GM21529 (cell line): ENCODE measurements at regions not wholly inside any gene's neighbourhood (a gene's known extent, or its start where the extent isn't known, plus 50 kb on each side); places are given as distances from the start of the nearest gene placed in this dataset.
"Not testable (repeated sequence)": the region's sequence is repeated elsewhere in the genome, so short reads cannot be mapped to it uniquely, and the experiment has no call there.

Experiments used
- ATAC-seq: cut with Tn5 transposase; IDR thresholded peaks from one replicate; pipeline ENCODE4 v1.9.1; 2021; ENCODE audit not compliant: unreplicated experiment

DNA sequence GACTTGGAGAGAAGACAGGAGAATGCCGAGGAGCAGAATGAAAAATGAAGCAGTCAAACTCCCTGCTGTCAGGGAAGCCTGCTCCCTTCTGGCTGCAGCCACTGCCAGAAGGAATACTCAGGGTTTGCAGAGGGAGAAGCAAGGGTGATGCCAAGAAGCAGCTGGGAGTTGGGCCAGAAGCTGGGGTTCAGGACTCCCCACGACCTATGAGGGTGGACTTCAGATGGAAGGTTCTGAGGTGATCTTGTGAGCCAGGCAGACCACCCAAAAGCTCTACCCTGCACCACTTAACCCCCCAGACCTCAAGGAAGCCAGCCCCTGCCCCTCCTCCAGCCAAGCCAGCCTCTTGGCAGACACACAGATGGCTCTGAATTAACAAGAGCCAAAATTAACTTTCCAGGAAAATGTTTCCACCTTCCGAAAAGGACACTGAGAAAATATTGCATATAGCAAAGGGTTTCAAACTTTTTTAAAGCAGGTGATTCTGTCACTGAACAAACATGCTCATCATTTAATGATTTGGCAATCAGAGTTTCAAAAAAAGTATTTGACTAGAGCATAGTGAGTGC, 126.0 kb upstream of the ERCC4 start:
- no peak for ATAC-seq

- no peak for ATAC-seq
These were observed 124.8 kb upstream of the ERCC4 start for GRCh38 chr16:13795131-13795530.

- no peak for ATAC-seq
These were observed 122.2 kb upstream of the ERCC4 start for GRCh38 chr16:13797718-13798117.

- ATAC-seq = no peak
These were observed 121.7 kb upstream of the ERCC4 start for GRCh38 chr16:13798211-13798610.

- ATAC-seq = no peak
These were observed 116.0 kb upstream of the ERCC4 start for GRCh38 chr16:13803974-13804373.

- no peak for ATAC-seq
These were observed 114.0 kb upstream of the ERCC4 start for GRCh38 chr16:13805951-13806350.

DNA sequence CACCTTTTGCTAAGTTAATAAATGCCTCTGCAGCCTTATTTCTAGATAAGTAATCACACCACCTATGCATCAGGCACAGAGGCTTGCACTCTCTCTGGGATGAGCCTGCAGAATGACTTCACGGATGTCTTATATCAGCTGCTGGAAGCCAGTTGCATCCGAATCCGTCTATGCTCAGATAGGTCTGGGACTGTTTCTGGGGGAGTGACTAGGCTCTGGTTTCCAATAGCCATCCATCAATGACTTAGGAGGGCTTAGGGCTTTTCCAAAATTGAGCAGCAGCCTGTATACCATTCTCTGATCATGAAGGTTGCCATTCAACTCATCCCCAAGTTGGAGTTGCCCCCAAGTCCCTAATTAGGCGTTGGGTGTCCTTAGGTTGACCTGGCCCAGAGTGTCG, 113.3 kb upstream of the ERCC4 start:
- ATAC-seq = no peak

GRCh38 chr16:13808102-13808501, 111.9 kb upstream of the ERCC4 start:
- no peak for ATAC-seq

DNA sequence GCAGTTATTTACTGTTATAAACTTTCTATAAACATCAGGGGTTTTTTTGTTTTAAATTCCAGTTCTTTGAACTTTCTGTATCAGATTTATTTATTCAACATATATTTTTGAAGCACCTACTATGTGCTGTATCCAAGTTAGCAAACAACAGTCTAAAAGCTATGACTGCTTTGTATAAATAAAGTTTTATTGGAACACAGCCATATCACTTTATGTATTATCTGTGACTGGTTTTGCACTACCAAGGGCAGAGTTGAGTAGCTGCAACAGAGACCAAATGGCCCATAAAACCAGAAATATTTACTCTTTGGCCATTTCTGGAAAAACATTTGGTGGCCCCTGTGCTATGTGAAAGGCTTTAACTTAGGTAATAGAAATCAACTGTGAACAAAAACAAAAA, 110.2 kb upstream of the ERCC4 start:
- ATAC-seq = no peak

- no peak for ATAC-seq
These were observed 108.1 kb upstream of the ERCC4 start for GRCh38 chr16:13811834-13812233.

- ATAC-seq = no peak
These were observed 103.3 kb upstream of the ERCC4 start for GRCh38 chr16:13816701-13817100.

DNA sequence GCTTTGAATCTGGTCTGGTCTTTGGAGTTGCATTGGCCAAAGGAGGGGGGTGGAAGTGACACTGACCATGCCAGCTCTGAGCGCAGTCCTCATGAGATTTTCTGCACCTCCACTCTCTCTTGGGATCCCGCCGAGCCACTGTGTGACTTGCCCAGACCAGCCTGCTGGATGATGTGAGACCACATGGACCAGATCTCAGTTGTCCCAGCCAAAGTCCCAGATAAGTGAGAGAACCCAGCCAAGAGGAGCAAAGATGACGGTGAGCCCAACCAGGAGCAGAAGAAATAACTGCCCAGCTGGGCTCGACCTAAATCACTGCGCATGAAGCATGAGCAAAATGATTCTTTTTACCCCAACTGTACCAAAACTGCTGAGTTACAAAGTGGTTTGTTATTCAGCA, 96.5 kb upstream of the ERCC4 start:
- ATAC-seq = no peak

DNA sequence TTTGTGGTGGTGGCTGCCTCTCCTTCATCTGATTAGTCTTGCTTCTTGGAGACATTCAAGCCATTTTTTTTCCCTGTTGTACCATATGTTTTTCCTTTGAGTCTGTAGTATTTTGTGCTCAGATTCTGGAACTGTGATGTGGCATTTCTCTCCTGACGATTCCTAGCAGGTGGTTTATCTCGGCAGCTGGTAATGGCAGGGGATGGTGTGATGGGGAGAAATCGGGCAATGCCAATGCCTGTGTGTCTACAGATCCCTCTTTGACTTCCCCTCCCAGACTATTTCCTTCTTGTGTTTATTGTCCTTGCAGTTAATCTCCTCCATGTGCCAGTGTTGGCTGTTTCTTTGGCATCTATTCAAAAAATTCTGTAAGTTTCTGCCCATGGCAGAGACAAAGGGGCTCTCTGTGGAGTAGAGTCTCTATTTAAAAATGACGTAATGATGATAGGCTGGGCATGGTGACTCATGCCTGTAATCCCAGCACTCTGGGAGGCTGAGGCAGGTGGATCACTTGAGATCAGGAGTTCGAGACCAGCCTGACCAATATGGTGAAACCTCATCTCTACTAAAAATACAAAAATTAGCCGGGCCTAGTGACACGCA, 90.2 kb upstream of the ERCC4 start:
- ATAC-seq = no peak

DNA sequence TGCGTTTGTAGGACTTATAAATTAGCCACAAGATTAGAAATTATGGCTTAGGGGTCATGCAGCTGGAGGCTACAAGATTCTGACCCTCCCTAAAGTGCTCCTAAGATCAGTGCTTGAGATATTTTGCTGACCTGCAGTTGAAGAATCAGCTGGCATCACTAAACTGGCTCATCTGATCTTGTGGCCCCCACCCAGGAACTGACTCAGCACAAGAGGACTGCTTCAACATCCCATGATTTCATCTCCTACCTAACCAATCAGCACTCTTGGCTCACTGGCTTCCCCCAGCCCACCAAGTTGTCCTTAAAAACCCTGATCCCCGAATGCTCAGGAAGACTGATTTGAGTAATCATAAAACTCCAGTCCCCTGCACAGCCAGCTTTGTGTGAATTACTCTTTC, 86.4 kb upstream of the ERCC4 start:
- no peak for ATAC-seq

DNA sequence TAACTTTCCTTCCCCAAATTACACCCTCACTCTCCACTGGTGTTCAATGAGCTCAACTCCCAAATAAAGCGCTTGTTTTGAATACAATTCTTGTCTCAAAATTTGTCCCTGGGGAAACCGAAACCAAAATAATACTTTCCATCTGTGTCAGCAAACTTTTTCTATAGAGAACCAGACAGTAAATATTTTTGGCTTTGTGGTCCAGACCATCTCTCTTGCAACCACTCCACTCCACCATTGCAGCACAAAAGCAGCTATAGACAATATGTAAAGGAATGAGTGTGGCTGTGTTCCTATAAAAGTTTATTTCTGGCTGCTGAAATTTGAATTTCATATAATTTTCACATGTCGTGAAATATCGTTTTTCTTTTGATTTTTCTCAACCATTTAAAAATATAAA, 84.6 kb upstream of the ERCC4 start:
- no peak for ATAC-seq

- ATAC-seq = no peak
These were observed 83.8 kb upstream of the ERCC4 start for GRCh38 chr16:13835935-13836730.

DNA sequence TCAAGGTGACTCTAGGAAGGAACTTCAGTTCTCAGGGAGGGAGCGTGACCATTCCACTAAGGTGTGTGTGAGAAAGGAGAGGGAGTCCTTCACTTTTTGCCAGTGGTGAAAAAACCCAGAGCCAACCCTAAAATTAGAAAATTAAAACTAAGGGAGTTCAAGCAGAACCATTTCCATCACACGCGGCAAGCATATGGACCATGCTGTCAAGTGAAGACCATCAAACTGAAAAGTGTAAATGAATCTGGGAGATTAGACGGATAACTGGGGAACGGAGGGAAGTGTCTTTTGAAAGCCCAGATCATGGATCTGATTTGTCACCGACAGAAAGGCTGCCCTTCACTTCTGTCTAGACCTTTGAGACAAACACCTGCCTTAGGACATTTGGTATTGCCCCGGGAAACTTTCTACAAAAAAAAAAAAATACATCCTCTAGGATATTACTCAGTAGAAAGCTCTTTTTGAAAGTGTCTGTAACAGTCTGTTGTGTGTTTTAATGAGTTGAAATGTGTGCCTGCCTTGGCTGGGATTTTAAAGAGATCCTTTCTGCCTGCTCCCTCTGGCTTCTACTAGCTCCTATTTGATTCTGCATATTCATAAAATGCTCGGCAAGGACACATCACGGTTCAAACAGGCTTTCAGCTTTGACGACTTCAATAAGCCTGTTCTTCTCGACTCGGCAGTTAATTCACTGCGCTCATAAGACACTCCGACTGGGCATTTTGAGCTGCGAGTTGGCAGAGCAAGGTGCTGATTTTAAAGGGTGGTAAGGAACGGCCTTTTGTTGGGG, 81.4 kb upstream of the ERCC4 start:
- ATAC-seq = no peak

- ATAC-seq = no peak
These were observed 80.4 kb upstream of the ERCC4 start for GRCh38 chr16:13839577-13839976.

- ATAC-seq = no peak
These were observed 74.7 kb upstream of the ERCC4 start for GRCh38 chr16:13845232-13845631.

- ATAC-seq = no peak
These were observed 71.2 kb upstream of the ERCC4 start for GRCh38 chr16:13848795-13849194.

GRCh38 chr16:13850173-13850572, 69.8 kb upstream of the ERCC4 start:
- ATAC-seq = not testable (repeated sequence)

- ATAC-seq = no peak
These were observed 67.1 kb upstream of the ERCC4 start for GRCh38 chr16:13852827-13853226.
